Stomach (tissue), 4 donors: ENCODE measurements at regions not wholly inside any gene's neighbourhood (a gene's known extent, or its start where the extent isn't known, plus 50 kb on each side); places are given as distances from the start of the nearest gene placed in this dataset.

Experiments
- EP300 ChIP-seq: sonication (generic); formaldehyde crosslinking; IDR thresholded peaks from one replicate; pipeline ENCODE4 v1.6.1; 2017; ENCODE audit warnings: antibody characterized with exemption
- POLR2A ChIP-seq, 4 donors: fragments of 450-650 bp; IDR thresholded peaks; one replicate each; pipeline ENCODE4 v1.6.1; 2016; ENCODE audit warnings: antibody characterized with exemption in 4 of 4, control low read depth in 2 of 4, mild to moderate bottlenecking in 1 of 4, moderate library complexity in 1 of 4
- POLR2AphosphoS5 ChIP-seq, 3 donors: sonication (generic); formaldehyde crosslinking; IDR thresholded peaks; one replicate each; pipeline ENCODE4 v1.6.1; 2016; ENCODE audit warnings: antibody characterized with exemption in 3 of 3
- TF ChIP-seq, protein P1 (sequence below), 7 experiments: fragments of 450-650 bp in 4 of 7; fragments of 200-600 bp in 3 of 7; sonication (generic) in 3 of 7; IDR thresholded peaks; one replicate each; pipeline ENCODE4 v1.5.1; 2016 to 2019; ENCODE audit warnings: antibody characterized with exemption in 7 of 7, control low read depth in 2 of 7, mild to moderate bottlenecking in 1 of 7

DNA sequence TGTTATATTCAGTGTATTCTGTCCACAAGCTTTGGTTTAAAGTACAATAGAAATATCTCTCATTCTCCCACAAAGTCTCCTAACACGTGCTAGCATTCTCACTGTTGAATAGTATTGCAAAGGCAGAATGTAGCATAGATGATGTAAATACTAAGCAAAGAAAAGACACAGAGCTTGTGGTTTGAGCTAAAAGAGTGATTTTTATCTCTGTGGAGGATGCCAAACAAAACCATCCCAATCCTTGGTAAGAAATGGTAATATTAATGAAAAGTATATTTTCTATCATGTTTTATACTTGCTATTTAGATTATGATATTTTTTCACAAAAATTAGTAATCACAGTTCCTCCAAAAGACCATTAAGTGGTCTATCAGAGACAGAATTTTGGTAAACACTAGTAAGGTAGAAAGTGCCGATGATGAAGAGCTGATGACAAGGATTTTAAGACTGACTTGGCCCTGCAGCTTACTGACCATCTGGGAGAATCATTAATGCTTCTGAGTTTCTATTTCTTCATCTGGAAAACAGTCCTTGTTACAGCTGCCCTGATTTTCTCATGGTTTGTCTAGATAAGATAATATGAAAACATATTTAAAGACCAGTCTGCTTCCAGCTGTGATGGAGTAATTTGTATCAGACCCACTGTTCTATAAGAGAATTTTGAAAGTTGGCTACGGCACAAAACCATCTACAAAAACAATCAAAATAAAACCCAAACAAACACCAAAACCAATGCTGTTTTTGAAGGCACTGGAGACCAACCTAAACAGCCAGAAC is 510.2 kb downstream of the SPATA31D1 start:
- TF ChIP-seq POLR2A (IDR thresholded peaks at IDR 0.05), result no peak
- TF ChIP-seq, protein P1, sequence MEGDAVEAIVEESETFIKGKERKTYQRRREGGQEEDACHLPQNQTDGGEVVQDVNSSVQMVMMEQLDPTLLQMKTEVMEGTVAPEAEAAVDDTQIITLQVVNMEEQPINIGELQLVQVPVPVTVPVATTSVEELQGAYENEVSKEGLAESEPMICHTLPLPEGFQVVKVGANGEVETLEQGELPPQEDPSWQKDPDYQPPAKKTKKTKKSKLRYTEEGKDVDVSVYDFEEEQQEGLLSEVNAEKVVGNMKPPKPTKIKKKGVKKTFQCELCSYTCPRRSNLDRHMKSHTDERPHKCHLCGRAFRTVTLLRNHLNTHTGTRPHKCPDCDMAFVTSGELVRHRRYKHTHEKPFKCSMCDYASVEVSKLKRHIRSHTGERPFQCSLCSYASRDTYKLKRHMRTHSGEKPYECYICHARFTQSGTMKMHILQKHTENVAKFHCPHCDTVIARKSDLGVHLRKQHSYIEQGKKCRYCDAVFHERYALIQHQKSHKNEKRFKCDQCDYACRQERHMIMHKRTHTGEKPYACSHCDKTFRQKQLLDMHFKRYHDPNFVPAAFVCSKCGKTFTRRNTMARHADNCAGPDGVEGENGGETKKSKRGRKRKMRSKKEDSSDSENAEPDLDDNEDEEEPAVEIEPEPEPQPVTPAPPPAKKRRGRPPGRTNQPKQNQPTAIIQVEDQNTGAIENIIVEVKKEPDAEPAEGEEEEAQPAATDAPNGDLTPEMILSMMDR (IDR thresholded peaks at IDR 0.05), result no peak
- no peak for TF ChIP-seq EP300
- TF ChIP-seq POLR2AphosphoS5 (IDR thresholded peaks at IDR 0.05), result no peak
